Uterus (tissue), 2 donors: ENCODE measurements at regions not wholly inside any gene's neighbourhood (a gene's known extent, or its start where the extent isn't known, plus 50 kb on each side); places are given as distances from the start of the nearest gene placed in this dataset.

Experiments used
- POLR2A ChIP-seq, 2 donors: fragments of 450-650 bp; IDR thresholded peaks; one replicate each; pipeline ENCODE4 v1.6.1; 2016; ENCODE audit warnings: antibody characterized with exemption in 2 of 2, mild to moderate bottlenecking in 1 of 2, moderate library complexity in 1 of 2
- TF ChIP-seq, protein P1 (sequence below), 4 experiments: fragments of 200-600 bp in 2 of 4; fragments of 450-650 bp in 2 of 4; sonication (generic) in 2 of 4; IDR thresholded peaks; one replicate each; pipeline ENCODE4 v1.5.1; 2016 to 2019; ENCODE audit warnings: antibody characterized with exemption in 4 of 4, mild to moderate bottlenecking in 2 of 4, moderate library complexity in 1 of 4

DNA sequence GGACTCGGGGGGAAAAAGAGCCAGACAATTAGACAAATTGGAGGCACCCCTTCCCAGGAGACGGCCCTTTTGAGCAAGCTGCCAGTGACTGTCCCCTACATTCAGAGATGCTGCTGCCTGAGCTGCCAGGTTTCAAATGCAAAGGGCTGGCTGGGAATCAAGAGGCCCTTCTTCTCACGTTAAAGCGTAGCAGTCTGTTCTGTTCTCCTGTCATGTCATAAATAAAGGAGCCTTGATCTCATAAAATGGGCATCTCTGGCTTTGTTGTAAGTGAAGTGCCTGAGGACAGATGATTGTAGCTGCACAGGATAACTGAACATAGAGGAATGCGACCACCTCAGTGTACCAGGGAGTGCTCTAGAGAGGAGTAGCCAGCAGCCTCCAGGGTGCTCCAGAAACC, 917.9 kb downstream of the GRID1 start:
- TF ChIP-seq POLR2A (IDR thresholded peaks at IDR 0.05), result no peak
- TF ChIP-seq, protein P1, sequence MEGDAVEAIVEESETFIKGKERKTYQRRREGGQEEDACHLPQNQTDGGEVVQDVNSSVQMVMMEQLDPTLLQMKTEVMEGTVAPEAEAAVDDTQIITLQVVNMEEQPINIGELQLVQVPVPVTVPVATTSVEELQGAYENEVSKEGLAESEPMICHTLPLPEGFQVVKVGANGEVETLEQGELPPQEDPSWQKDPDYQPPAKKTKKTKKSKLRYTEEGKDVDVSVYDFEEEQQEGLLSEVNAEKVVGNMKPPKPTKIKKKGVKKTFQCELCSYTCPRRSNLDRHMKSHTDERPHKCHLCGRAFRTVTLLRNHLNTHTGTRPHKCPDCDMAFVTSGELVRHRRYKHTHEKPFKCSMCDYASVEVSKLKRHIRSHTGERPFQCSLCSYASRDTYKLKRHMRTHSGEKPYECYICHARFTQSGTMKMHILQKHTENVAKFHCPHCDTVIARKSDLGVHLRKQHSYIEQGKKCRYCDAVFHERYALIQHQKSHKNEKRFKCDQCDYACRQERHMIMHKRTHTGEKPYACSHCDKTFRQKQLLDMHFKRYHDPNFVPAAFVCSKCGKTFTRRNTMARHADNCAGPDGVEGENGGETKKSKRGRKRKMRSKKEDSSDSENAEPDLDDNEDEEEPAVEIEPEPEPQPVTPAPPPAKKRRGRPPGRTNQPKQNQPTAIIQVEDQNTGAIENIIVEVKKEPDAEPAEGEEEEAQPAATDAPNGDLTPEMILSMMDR (IDR thresholded peaks at IDR 0.05), result no peak
